BE2C (cell line): ENCODE measurements at regions not wholly inside any gene's neighbourhood (a gene's known extent, or its start where the extent isn't known, plus 50 kb on each side); places are given as distances from the start of the nearest gene placed in this dataset.

Experiments
- DNase-seq: peaks from one replicate; pipeline ENCODE4 v3.0.0-alpha.2; 2020
- H3K27me3 ChIP-seq: fragments of 250-450 bp; sonication (Bioruptor Pico); 2 replicates; pipeline ENCODE4 v1.5.1; 2020; ENCODE audit warnings: mild to moderate bottlenecking
- H3K36me3 ChIP-seq: fragments of 250-450 bp; sonication (Bioruptor Pico); 2 replicates; pipeline ENCODE4 v1.5.1; 2020; ENCODE audit warnings: mild to moderate bottlenecking
- H3K4me1 ChIP-seq: fragments of 250-450 bp; sonication (Bioruptor Pico); 2 replicates; pipeline ENCODE4 v1.5.1; 2020
- H3K4me3 ChIP-seq: 2 replicates; pipeline ENCODE4 v1.5.1; 2011; ENCODE audit warnings: low read depth, low read length
- H3K9me3 ChIP-seq: fragments of 250-450 bp; sonication (Bioruptor Pico); 2 replicates; pipeline ENCODE4 v1.5.1; 2020
- CTCF ChIP-seq: IDR thresholded peaks from 2 replicates; pipeline ENCODE4 v1.5.1; 2012; ENCODE audit warnings: mild to moderate bottlenecking, low read depth, low read length

GRCh38 chr10:56507033-56507432 is 146.0 kb upstream of the ZWINT start:
- H3K4me1 ChIP-seq, result no peaks in the 10 kb centered on the region
- no peaks in the 10 kb centered on the region for H3K9me3 ChIP-seq
- H3K4me3 ChIP-seq, result no peak overlapping the region
- no peak for DNase-seq
- no peaks in the 10 kb centered on the region for H3K36me3 ChIP-seq
- H3K27me3 ChIP-seq, result no peaks in the 10 kb centered on the region
- TF ChIP-seq CTCF, result no peak

GRCh38 chr10:56505555-56505954 is 144.5 kb upstream of the ZWINT start:
- no peaks in the 10 kb centered on the region for H3K36me3 ChIP-seq
- no peak for DNase-seq
- H3K4me1 ChIP-seq, result no peaks in the 10 kb centered on the region
- H3K27me3 ChIP-seq, result no peaks in the 10 kb centered on the region
- H3K9me3 ChIP-seq, result no peaks in the 10 kb centered on the region
- TF ChIP-seq CTCF, result no peak
- no peak overlapping the region for H3K4me3 ChIP-seq

- Histone ChIP-seq H3K4me3 (no peak overlapping the region), H3K36me3 (no peaks in the 10 kb centered on the region), H3K9me3 (no peaks in the 10 kb centered on the region), H3K4me1 (no peaks in the 10 kb centered on the region), H3K27me3 (no peaks in the 10 kb centered on the region)
- TF ChIP-seq CTCF, result no peak
- DNase-seq, result no peak
Observed at GRCh38 chr10:56496186-56496486, 135.1 kb upstream of the ZWINT start.

GRCh38 chr10:56487746-56488145 is 126.7 kb upstream of the ZWINT start:
- Histone ChIP-seq H3K27me3 (no peaks in the 10 kb centered on the region), H3K4me1 (no peaks in the 10 kb centered on the region), H3K4me3 (no peak overlapping the region), H3K36me3 (no peaks in the 10 kb centered on the region), H3K9me3 (no peaks in the 10 kb centered on the region)
- DNase-seq, result no peak
- TF ChIP-seq CTCF, result no peak

- Histone ChIP-seq H3K4me3 (no peak overlapping the region), H3K27me3 (no peaks in the 10 kb centered on the region), H3K36me3 (no peaks in the 10 kb centered on the region), H3K4me1 (no peaks in the 10 kb centered on the region), H3K9me3 (no peaks in the 10 kb centered on the region)
- no peak for TF ChIP-seq CTCF
- DNase-seq, result no peak
Observed at GRCh38 chr10:56481521-56482091, 120.5 kb upstream of the ZWINT start.

- Histone ChIP-seq H3K4me1 (no peaks in the 10 kb centered on the region), H3K9me3 (no peaks in the 10 kb centered on the region), H3K27me3 (no peaks in the 10 kb centered on the region), H3K36me3 (no peaks in the 10 kb centered on the region), H3K4me3 (no peak overlapping the region)
- TF ChIP-seq CTCF, result no peak
- no peak for DNase-seq
Observed at GRCh38 chr10:56472978-56473377, 111.9 kb upstream of the ZWINT start.
